Upper lobe of left lung (tissue), 4 donors: ENCODE measurements at regions not wholly inside any gene's neighbourhood (a gene's known extent, or its start where the extent isn't known, plus 50 kb on each side); places are given as distances from the start of the nearest gene placed in this dataset.

Experiments
- CTCF ChIP-seq, 6 experiments: fragments of 450-650 bp in 4 of 6; fragments of 200-600 bp in 2 of 6; sonication (generic) in 2 of 6; IDR thresholded peaks; one replicate each; pipeline ENCODE4 v1.5.1; 2016 to 2019; ENCODE audit warnings: antibody characterized with exemption in 6 of 6
- POLR2A ChIP-seq, 4 donors: fragments of 450-650 bp; IDR thresholded peaks; one replicate each; pipeline ENCODE4 v1.5.1; 2016 to 2017; ENCODE audit warnings: antibody characterized with exemption in 4 of 4, mild to moderate bottlenecking in 2 of 4
- POLR2AphosphoS5 ChIP-seq, 2 donors: sonication (generic); formaldehyde crosslinking; IDR thresholded peaks; one replicate each; pipeline ENCODE4 v1.5.1; 2017; ENCODE audit warnings: antibody characterized with exemption in 2 of 2

GRCh38 chr2:224248944-224249371 is 152.9 kb downstream of the FAM124B start:
- TF ChIP-seq CTCF (IDR thresholded peaks at IDR 0.05) (no peak), POLR2AphosphoS5 (IDR thresholded peaks at IDR 0.05) (no peak), POLR2A (IDR thresholded peaks at IDR 0.05) (no peak)
